Astrocyte (in vitro differentiated cells and primary cell): ENCODE measurements at regions not wholly inside any gene's neighbourhood (a gene's known extent, or its start where the extent isn't known, plus 50 kb on each side); places are given as distances from the start of the nearest gene placed in this dataset.

Source experiments
- EZH2 ChIP-seq: IDR thresholded peaks from 2 replicates; pipeline ENCODE4 v1.6.1; 2012; ENCODE audit warnings: mild to moderate bottlenecking, low read length, inconsistent platforms; ENCODE audit not compliant: insufficient read depth
- TF ChIP-seq, protein P1 (sequence below): IDR thresholded peaks from 2 replicates; pipeline ENCODE4 v1.5.1; 2011; ENCODE audit warnings: low read depth, mild to moderate bottlenecking, inconsistent platforms, low read length, moderate library complexity; ENCODE audit not compliant: insufficient read depth

DNA sequence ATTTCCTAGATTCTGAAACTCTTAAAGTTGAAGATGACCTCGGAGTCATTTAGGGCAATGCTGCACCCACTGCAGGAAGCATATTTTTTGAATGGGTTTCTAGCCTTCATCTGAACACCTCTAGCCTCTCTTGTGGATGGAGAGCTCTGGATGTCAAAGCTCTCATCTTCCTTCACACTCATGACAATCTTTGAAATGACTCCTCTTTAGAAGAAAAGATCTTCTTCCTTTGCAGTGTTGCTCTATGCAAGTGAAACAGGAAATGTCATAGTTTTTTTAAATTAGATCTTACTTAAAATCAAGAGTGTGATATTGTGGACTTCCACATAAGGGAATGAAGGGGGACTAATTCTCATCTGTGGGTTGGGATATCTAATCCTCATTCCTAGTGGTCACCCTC is 86.3 kb upstream of the GRIP1 start:
- TF ChIP-seq EZH2: no peak
- TF ChIP-seq, protein P1, sequence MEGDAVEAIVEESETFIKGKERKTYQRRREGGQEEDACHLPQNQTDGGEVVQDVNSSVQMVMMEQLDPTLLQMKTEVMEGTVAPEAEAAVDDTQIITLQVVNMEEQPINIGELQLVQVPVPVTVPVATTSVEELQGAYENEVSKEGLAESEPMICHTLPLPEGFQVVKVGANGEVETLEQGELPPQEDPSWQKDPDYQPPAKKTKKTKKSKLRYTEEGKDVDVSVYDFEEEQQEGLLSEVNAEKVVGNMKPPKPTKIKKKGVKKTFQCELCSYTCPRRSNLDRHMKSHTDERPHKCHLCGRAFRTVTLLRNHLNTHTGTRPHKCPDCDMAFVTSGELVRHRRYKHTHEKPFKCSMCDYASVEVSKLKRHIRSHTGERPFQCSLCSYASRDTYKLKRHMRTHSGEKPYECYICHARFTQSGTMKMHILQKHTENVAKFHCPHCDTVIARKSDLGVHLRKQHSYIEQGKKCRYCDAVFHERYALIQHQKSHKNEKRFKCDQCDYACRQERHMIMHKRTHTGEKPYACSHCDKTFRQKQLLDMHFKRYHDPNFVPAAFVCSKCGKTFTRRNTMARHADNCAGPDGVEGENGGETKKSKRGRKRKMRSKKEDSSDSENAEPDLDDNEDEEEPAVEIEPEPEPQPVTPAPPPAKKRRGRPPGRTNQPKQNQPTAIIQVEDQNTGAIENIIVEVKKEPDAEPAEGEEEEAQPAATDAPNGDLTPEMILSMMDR: no peak
